ENCODE measurements at regions not wholly inside any gene's neighbourhood (a gene's known extent, or its start where the extent isn't known, plus 50 kb on each side); places are given as distances from the start of the nearest gene placed in this dataset.
"Not testable (repeated sequence)": the region's sequence is repeated elsewhere in the genome, so short reads cannot be mapped to it uniquely, and the experiment has no call there.

GRCh38 chrX:63285375-63285774 is 65.8 kb downstream of the SPIN4 start:
- Histone ChIP-seq H3K4me3 (ENCODE audit: low read depth, low read length) (no peak overlapping the region), H3K27ac (no peak overlapping the region), H3K27me3 (replicated peaks) (no peaks in the 10 kb centered on the region), H3K36me3 (replicated peaks) (no peaks in the 10 kb centered on the region)
- in situ Hi-C loops (cut with HindIII; ENCODE audit: low pct_ligation_motif_present, low sequenced_read_pairs), result no loop called here
- no peak for TF ChIP-seq CTCF (IDR thresholded peaks at IDR 0.05; ENCODE audit: low read depth, low read length, missing control alignments)
- no peak for DNase-seq

DNA sequence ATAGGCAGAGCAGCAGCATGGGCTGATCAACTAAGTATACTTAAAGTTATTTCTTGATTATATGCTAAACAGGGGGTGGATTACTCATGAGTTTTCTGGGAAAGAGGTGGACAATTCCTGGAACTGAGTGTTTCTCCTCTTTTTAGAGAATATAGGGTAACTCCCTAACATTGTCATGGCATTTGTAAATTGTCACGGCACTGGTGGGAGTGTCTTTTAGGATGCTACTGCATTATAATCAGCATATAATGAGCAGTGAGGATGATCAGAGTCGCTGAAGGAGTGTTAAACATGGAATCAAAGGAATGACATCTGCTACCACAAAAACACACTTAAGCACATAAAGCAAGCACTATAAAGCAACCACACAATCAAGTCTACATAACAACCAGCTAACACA is 66.5 kb downstream of the SPIN4 start:
- TF ChIP-seq CTCF (IDR thresholded peaks at IDR 0.05; ENCODE audit: low read depth, low read length, missing control alignments), result no peak
- no peaks in the 10 kb centered on the region for H3K36me3 ChIP-seq (replicated peaks)
- no peak for DNase-seq
- H3K27me3 ChIP-seq (replicated peaks), result no peaks in the 10 kb centered on the region
- in situ Hi-C loops (cut with HindIII; ENCODE audit: low pct_ligation_motif_present, low sequenced_read_pairs), result no loop called here
- no peak overlapping the region for H3K4me3 ChIP-seq (ENCODE audit: low read depth, low read length)
- H3K27ac ChIP-seq, result no peak overlapping the region

DNA sequence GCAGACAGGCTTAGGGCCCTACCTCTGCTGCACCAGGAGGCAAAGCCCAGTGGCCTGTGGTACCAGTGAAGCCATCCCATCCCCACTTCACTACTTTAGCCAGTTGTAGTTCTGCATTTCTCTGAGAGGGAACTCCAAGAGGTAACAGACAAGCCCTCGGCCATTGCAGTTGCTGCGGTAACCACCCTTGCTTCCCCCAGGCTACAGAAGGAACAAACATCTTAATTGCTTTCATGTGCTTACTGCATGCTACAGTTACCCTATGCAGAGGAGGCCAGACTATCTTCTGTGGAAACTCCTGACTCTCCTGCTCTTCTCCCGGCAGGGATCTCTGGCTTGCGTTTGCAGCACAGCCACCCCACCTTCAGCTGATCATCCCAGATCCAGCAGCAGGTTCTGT is 67.8 kb downstream of the SPIN4 start:
- H3K27ac ChIP-seq, result no peak overlapping the region
- H3K36me3 ChIP-seq (replicated peaks), result no peaks in the 10 kb centered on the region
- DNase-seq, result no peak
- H3K4me3 ChIP-seq (ENCODE audit: low read depth, low read length), result no peak overlapping the region
- in situ Hi-C loops (cut with HindIII; ENCODE audit: low pct_ligation_motif_present, low sequenced_read_pairs), result no loop called here
- TF ChIP-seq CTCF (IDR thresholded peaks at IDR 0.05; ENCODE audit: low read depth, low read length, missing control alignments), result no peak
- H3K27me3 ChIP-seq (replicated peaks), result no peaks in the 10 kb centered on the region

DNA sequence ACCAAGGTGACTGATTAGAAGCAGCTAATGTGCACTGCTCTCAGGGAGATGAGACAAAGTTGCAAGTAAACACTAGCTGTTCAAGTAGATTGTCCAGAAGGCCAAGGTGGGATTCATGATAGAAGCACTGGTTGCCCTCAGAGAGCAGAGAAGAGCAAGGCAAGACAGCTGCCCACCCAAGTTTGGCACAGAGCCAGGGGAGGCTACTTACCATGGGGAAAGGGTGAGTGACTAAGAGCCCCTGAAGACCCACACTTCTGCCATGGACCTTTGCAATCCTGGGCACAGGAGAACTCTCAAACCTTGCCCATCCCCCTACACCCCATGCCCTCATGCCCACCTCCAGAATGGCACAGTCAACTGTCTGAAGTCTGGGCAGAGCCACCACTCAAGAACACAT is 68.3 kb downstream of the SPIN4 start:
- in situ Hi-C loops (cut with HindIII; ENCODE audit: low pct_ligation_motif_present, low sequenced_read_pairs), result no loop called here
- Histone ChIP-seq H3K27ac (no peak overlapping the region), H3K27me3 (replicated peaks) (no peaks in the 10 kb centered on the region), H3K4me3 (ENCODE audit: low read depth, low read length) (no peak overlapping the region), H3K36me3 (replicated peaks) (no peaks in the 10 kb centered on the region)
- TF ChIP-seq CTCF (IDR thresholded peaks at IDR 0.05; ENCODE audit: low read depth, low read length, missing control alignments), result no peak
- no peak for DNase-seq

DNA sequence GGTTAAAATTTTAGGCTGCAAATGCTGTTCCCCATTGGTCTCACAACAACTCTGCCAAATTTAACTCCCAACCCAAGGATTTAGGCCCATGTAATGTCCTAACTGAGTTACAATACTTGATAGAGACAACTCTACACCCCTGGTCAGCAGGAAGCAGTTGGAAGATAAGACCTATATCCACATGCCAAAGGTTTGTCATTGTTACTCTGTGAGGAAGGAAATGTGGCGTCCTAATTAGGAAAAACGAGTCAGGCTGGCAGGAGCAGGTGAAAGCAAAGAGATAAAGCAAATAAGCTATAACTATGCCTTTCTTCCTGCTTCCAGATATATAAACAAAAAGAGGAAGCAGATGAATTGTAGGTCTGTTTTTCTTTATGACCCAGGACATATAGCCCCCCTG is 69.1 kb downstream of the SPIN4 start:
- Histone ChIP-seq H3K4me3 (ENCODE audit: low read depth, low read length) (no peak overlapping the region), H3K36me3 (replicated peaks) (no peaks in the 10 kb centered on the region), H3K27ac (no peak overlapping the region), H3K27me3 (replicated peaks) (no peaks in the 10 kb centered on the region)
- no peak for DNase-seq
- in situ Hi-C loops (cut with HindIII; ENCODE audit: low pct_ligation_motif_present, low sequenced_read_pairs), result no loop called here
- TF ChIP-seq CTCF (IDR thresholded peaks at IDR 0.05; ENCODE audit: low read depth, low read length, missing control alignments), result no peak

GRCh38 chrX:63281465-63281864 is 69.7 kb downstream of the SPIN4 start:
- Histone ChIP-seq H3K4me3 (ENCODE audit: low read depth, low read length) (no peak overlapping the region), H3K27me3 (replicated peaks) (no peaks in the 10 kb centered on the region), H3K36me3 (replicated peaks) (no peaks in the 10 kb centered on the region), H3K27ac (no peak overlapping the region)
- DNase-seq, result no peak
- no peak for TF ChIP-seq CTCF (IDR thresholded peaks at IDR 0.05; ENCODE audit: low read depth, low read length, missing control alignments)
- in situ Hi-C loops (cut with HindIII; ENCODE audit: low pct_ligation_motif_present, low sequenced_read_pairs), result no loop called here

GRCh38 chrX:63277394-63277793 is 73.7 kb downstream of the SPIN4 start:
- DNase-seq; H3K27me3 ChIP-seq (replicated peaks); in situ Hi-C loops (cut with HindIII; ENCODE audit: low pct_ligation_motif_present, low sequenced_read_pairs); H3K36me3 ChIP-seq (replicated peaks); H3K27ac ChIP-seq; H3K4me3 ChIP-seq (ENCODE audit: low read depth, low read length): not testable (repeated sequence)
